Panc1 (cell line): ENCODE measurements at regions not wholly inside any gene's neighbourhood (a gene's known extent, or its start where the extent isn't known, plus 50 kb on each side); places are given as distances from the start of the nearest gene placed in this dataset.

Source experiments
- ATAC-seq: fragments of 200-7000 bp; cut with Tn5 transposase; 2 replicates; pipeline ENCODE4 v1.9.1; 2020; ENCODE audit warnings: mild to moderate bottlenecking, moderate library complexity
- BruUV-seq: library from RNA; stranded (reverse); fragments of 400-500 nt; replicated peaks from 2 replicates; lab custom pipeline; 2021; lab: Mats Ljungman, UMichigan
- CTCF ChIA-PET: fragments of 300-600 bp; sonication (Branson Sonifier 250); formaldehyde crosslinking; loops from one replicate; lab custom pipeline; 2022; ENCODE audit warnings: antibody characterized with exemption; lab: Charles Lee
- POLR2A ChIA-PET: fragments of 300-600 bp; sonication (Branson Sonifier 250); formaldehyde crosslinking; loops from one replicate; lab custom pipeline; 2022; ENCODE audit warnings: antibody characterized with exemption; lab: Charles Lee
- DNase-seq: peaks from one replicate; pipeline ENCODE4 v3.0.0-alpha.2; 2010; ENCODE audit warnings: low read depth, low spot score
- H3K27ac ChIP-seq: 2 replicates; pipeline ENCODE4 v1.5.1; 2011; ENCODE audit warnings: mild to moderate bottlenecking, low read length, inconsistent platforms
- H3K27me3 ChIP-seq: fragments of 200-500 bp; sonication (Bioruptor generic); 2 replicates; pipeline ENCODE4 v1.6.0; 2014; ENCODE audit warnings: low read length, inconsistent platforms; ENCODE audit not compliant: control insufficient read depth, insufficient read depth
- H3K36me3 ChIP-seq: fragments of 200-500 bp; sonication (Bioruptor generic); 2 replicates; pipeline ENCODE4 v1.5.1; 2014; ENCODE audit warnings: inconsistent platforms, mild to moderate bottlenecking, low read length, moderate library complexity; ENCODE audit not compliant: control insufficient read depth, insufficient read depth
- H3K4me1 ChIP-seq: 2 replicates; pipeline ENCODE4 v1.5.1; 2011; ENCODE audit warnings: inconsistent platforms, mild to moderate bottlenecking, low read length, moderate library complexity; ENCODE audit not compliant: control insufficient read depth, insufficient read depth
- H3K4me3 ChIP-seq, 2 experiments: 2 replicates each; pipeline ENCODE4 v1.5.1; 2011 to 2012; ENCODE audit warnings: low read depth in 2 of 2, low read length in 2 of 2, mild to moderate bottlenecking in 2 of 2, inconsistent platforms in 1 of 2, moderate library complexity in 1 of 2
- H3K9me3 ChIP-seq: fragments of 200-500 bp; sonication (Bioruptor generic); 2 replicates; pipeline ENCODE4 v1.5.1; 2014; ENCODE audit warnings: low read depth, mild to moderate bottlenecking, inconsistent platforms, low read length, moderate library complexity; ENCODE audit not compliant: control insufficient read depth, insufficient read depth
- POLR2AphosphoS5 ChIP-seq: IDR thresholded peaks from 2 replicates; pipeline ENCODE4 v1.6.1; 2012; ENCODE audit warnings: mild to moderate bottlenecking, low read depth, low read length, moderate library complexity
- SIN3A ChIP-seq: IDR thresholded peaks from 2 replicates; pipeline ENCODE4 v1.6.1; 2012; ENCODE audit warnings: low read depth, mild to moderate bottlenecking, low read length, moderate library complexity, borderline replicate concordance; ENCODE audit not compliant: insufficient read depth
- TCF7L2 ChIP-seq: IDR thresholded peaks from 2 replicates; pipeline ENCODE4 v1.6.1; 2011; ENCODE audit warnings: mild to moderate bottlenecking, low read depth, low read length, inconsistent platforms
- in situ Hi-C: cut with HindIII; loops from 2 replicates; pipeline ENCODE4 v1.10.0; 2016; ENCODE audit warnings: low sequenced_read_pairs, low pct_unique_long_range_greater_than_20kb
- intact Hi-C: fragments of 100-400 bp; cut with micrococcal nuclease; formaldehyde crosslinking; loops from one replicate; pipeline ENCODE4 v1.10.0; 2022; ENCODE audit not compliant: unreplicated experiment
- TF ChIP-seq, protein P1 (sequence below), 2 experiments: IDR thresholded peaks; 2 replicates each; pipeline ENCODE4 v1.6.1; 2011 to 2012; ENCODE audit warnings: low read depth in 2 of 2, control low read depth in 1 of 2, low read length in 1 of 2, mild to moderate bottlenecking in 1 of 2, moderate library complexity in 1 of 2; ENCODE audit not compliant: insufficient read depth in 1 of 2
- TF ChIP-seq, protein P2 (sequence below): fragments of 450-650 bp; IDR thresholded peaks from 2 replicates; pipeline ENCODE4 v1.5.1; 2017; ENCODE audit warnings: mild to moderate bottlenecking

GRCh38 chr1:221875004-221875330 lies 133.1 kb upstream of the DUSP10 start:
- no peaks in the 10 kb centered on the region for H3K9me3 ChIP-seq
- no TSS peak for BruUV-seq
- no peak for TF ChIP-seq TCF7L2
- no peak for TF ChIP-seq POLR2AphosphoS5
- TF ChIP-seq, protein P1, sequence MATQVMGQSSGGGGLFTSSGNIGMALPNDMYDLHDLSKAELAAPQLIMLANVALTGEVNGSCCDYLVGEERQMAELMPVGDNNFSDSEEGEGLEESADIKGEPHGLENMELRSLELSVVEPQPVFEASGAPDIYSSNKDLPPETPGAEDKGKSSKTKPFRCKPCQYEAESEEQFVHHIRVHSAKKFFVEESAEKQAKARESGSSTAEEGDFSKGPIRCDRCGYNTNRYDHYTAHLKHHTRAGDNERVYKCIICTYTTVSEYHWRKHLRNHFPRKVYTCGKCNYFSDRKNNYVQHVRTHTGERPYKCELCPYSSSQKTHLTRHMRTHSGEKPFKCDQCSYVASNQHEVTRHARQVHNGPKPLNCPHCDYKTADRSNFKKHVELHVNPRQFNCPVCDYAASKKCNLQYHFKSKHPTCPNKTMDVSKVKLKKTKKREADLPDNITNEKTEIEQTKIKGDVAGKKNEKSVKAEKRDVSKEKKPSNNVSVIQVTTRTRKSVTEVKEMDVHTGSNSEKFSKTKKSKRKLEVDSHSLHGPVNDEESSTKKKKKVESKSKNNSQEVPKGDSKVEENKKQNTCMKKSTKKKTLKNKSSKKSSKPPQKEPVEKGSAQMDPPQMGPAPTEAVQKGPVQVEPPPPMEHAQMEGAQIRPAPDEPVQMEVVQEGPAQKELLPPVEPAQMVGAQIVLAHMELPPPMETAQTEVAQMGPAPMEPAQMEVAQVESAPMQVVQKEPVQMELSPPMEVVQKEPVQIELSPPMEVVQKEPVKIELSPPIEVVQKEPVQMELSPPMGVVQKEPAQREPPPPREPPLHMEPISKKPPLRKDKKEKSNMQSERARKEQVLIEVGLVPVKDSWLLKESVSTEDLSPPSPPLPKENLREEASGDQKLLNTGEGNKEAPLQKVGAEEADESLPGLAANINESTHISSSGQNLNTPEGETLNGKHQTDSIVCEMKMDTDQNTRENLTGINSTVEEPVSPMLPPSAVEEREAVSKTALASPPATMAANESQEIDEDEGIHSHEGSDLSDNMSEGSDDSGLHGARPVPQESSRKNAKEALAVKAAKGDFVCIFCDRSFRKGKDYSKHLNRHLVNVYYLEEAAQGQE (IDR thresholded peaks at IDR 0.05; ENCODE audit: insufficient read depth in 1 of 2, low read depth in 2 of 2, low read length in 1 of 2) = no peak
- TF ChIP-seq, protein P2, sequence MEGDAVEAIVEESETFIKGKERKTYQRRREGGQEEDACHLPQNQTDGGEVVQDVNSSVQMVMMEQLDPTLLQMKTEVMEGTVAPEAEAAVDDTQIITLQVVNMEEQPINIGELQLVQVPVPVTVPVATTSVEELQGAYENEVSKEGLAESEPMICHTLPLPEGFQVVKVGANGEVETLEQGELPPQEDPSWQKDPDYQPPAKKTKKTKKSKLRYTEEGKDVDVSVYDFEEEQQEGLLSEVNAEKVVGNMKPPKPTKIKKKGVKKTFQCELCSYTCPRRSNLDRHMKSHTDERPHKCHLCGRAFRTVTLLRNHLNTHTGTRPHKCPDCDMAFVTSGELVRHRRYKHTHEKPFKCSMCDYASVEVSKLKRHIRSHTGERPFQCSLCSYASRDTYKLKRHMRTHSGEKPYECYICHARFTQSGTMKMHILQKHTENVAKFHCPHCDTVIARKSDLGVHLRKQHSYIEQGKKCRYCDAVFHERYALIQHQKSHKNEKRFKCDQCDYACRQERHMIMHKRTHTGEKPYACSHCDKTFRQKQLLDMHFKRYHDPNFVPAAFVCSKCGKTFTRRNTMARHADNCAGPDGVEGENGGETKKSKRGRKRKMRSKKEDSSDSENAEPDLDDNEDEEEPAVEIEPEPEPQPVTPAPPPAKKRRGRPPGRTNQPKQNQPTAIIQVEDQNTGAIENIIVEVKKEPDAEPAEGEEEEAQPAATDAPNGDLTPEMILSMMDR = no peak
- TF ChIP-seq SIN3A = no peak
- H3K27ac ChIP-seq = no peak overlapping the region
- in situ Hi-C loops (no loop called here), intact Hi-C loops (no loop called here)
- no peak overlapping the region for H3K4me3 ChIP-seq
- no peaks in the 10 kb centered on the region for H3K27me3 ChIP-seq
- no peaks in the 10 kb centered on the region for H3K4me1 ChIP-seq
- DNase-seq = no peak
- POLR2A ChIA-PET = no interaction called here
- CTCF ChIA-PET = no interaction called here
- no peak for ATAC-seq
- H3K36me3 ChIP-seq = no peaks in the 10 kb centered on the region

DNA sequence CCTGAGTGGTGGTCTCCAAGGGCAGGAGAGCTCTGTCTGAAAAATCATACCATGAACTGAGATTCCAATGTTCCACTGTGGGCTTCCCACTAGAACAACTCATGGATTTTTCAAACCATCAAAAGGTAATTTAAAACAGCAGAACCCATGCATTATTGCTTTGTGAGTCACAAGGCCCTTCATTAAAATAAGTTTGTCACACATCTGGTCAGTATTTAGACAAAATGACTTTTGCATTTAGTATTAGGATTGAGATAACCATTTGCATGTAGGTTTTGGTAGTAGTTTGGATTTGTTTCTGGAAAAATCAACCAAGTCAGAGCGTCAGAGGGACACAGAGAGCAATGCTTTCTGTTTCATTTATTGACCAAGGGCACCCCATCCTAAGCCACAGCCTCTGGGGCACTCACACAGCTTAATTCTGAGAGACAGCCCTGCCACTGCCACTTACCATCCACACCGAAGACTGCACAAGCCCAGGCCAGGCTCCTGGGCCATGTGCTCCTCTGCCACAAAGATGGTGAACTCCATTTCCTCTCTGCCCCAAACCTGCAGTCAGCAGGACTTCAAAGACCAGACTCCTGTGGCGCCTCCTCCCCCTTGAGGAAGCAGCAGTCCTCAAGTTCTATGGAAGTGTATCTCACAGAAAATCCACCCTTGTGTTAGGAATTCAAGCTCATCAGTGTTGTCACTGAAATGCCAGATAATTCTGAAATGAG lies 132.6 kb upstream of the DUSP10 start:
- CTCF ChIA-PET = no interaction called here
- in situ Hi-C loops (no loop called here), intact Hi-C loops (no loop called here)
- no peak for DNase-seq
- H3K36me3 ChIP-seq = no peaks in the 10 kb centered on the region
- TF ChIP-seq, protein P1 (IDR thresholded peaks at IDR 0.05; ENCODE audit: insufficient read depth in 1 of 2, low read depth in 2 of 2, low read length in 1 of 2) = no peak
- H3K4me1 ChIP-seq = no peaks in the 10 kb centered on the region
- H3K9me3 ChIP-seq = no peaks in the 10 kb centered on the region
- ATAC-seq = no peak
- H3K27me3 ChIP-seq = no peaks in the 10 kb centered on the region
- no peak overlapping the region for H3K4me3 ChIP-seq
- POLR2A ChIA-PET = no interaction called here
- H3K27ac ChIP-seq = no peak overlapping the region
- no TSS peak for BruUV-seq
